ENCODE measurements at regions not wholly inside any gene's neighbourhood (a gene's known extent, or its start where the extent isn't known, plus 50 kb on each side); places are given as distances from the start of the nearest gene placed in this dataset.

GRCh38 chr2:118423776-118424175, 335.5 kb downstream of the INSIG2 start:
- no peak for TF ChIP-seq CTCF (conservative IDR thresholded peaks at IDR 0.05)
- TF ChIP-seq ZFX (IDR thresholded peaks at IDR 0.05) = no peak
